Aorta (tissue), 5 donors: ENCODE measurements at regions not wholly inside any gene's neighbourhood (a gene's known extent, or its start where the extent isn't known, plus 50 kb on each side); places are given as distances from the start of the nearest gene placed in this dataset.

ENCODE experiments used
- ATAC-seq: fragments of 200-7000 bp; cut with Tn5 transposase; one replicate; pipeline ENCODE4 v1.9.1; 2022; ENCODE audit warnings: moderate library complexity; ENCODE audit not compliant: low FRiP score
- DNase-seq, 2 donors: peaks; one replicate each; pipeline ENCODE4 v3.0.0-alpha.2; 2020
- H3K27ac ChIP-seq, 2 donors: one replicate each; pipeline ENCODE4 v1.5.1; 2013; ENCODE audit warnings: low read length in 2 of 2, mild to moderate bottlenecking in 2 of 2, moderate library complexity in 2 of 2, control low read depth in 1 of 2, inconsistent platforms in 1 of 2, low read depth in 1 of 2
- H3K27me3 ChIP-seq, 2 donors: one replicate each; pipeline ENCODE4 v1.6.1; 2013; ENCODE audit warnings: control low read depth in 1 of 2, low read length in 1 of 2, mild to moderate bottlenecking in 1 of 2, moderate library complexity in 1 of 2; ENCODE audit not compliant: insufficient read depth in 2 of 2, control insufficient read depth in 1 of 2
- H3K36me3 ChIP-seq, 2 donors: one replicate each; pipeline ENCODE4 v1.6.1; 2013; ENCODE audit warnings: control low read depth in 1 of 2, low read length in 1 of 2, mild to moderate bottlenecking in 1 of 2; ENCODE audit not compliant: insufficient read depth in 2 of 2, control insufficient read depth in 1 of 2
- H3K4me1 ChIP-seq, 2 donors: one replicate each; pipeline ENCODE4 v1.6.1; 2013; ENCODE audit warnings: low read length in 2 of 2, control low read depth in 1 of 2, mild to moderate bottlenecking in 1 of 2, moderate library complexity in 1 of 2; ENCODE audit not compliant: insufficient read depth in 2 of 2, control insufficient read depth in 1 of 2
- H3K4me3 ChIP-seq, 2 donors: one replicate each; pipeline ENCODE4 v1.5.1; 2013; ENCODE audit warnings: low read length in 2 of 2, control low read depth in 1 of 2, mild to moderate bottlenecking in 1 of 2
- H3K9me3 ChIP-seq: one replicate; pipeline ENCODE4 v1.6.1; 2013; ENCODE audit warnings: mild to moderate bottlenecking, low read length; ENCODE audit not compliant: control insufficient read depth
- WGBS, 2 donors: extraction: QIAGEN DNeasy Blood & Tissue Kit; methylation state at CpG; one replicate each; pipeline ENCODE4 v1.1.7; 2013; 5-methylcytosine and 5-hydroxymethylcytosine counted together
- intact Hi-C, 2 donors: fragments of 100-400 bp; cut with DNase I; formaldehyde crosslinking; loops; one replicate each; pipeline versions ENCODE4 v1.14.2 to v1.15.0; 2022
- donor health status: healthy with polysubstance abuse.
- donor health status: Bipolar disorder and iron deficiency.
- donor health status: DM: no; HTN: no; CAD: no.
- donor health status: DM: no; HTN: no; CAD: no.
- donor health status: DM: yes; HTN: yes; CAD: no.

GRCh38 chr4:53865054-53865453 lies 199.4 kb downstream of the CHIC2 start:
- ATAC-seq (no peak), DNase-seq (no peak)
- no peaks in the 10 kb centered on the region for H3K27me3 ChIP-seq
- WGBS, 2 donors: 81 to 91% methylated on average over 5 of the region's 5 CpGs
- no peaks in the 10 kb centered on the region for H3K4me1 ChIP-seq
- no peaks in the 10 kb centered on the region for H3K9me3 ChIP-seq
- H3K36me3 ChIP-seq: no peaks in the 10 kb centered on the region
- intact Hi-C loops: no loop called here
- no peak overlapping the region for H3K4me3 ChIP-seq
- no peak overlapping the region for H3K27ac ChIP-seq

- Histone ChIP-seq H3K9me3 (no peaks in the 10 kb centered on the region), H3K36me3 (no peaks in the 10 kb centered on the region), H3K4me3 (no peak overlapping the region), H3K27me3 (no peaks in the 10 kb centered on the region), H3K4me1 (no peaks in the 10 kb centered on the region), H3K27ac (no peak overlapping the region)
- intact Hi-C loops: no loop called here
- WGBS, 2 donors: 50 to 58% methylated on average over 4 of the region's 4 CpGs
- ATAC-seq (peak; percentile 19), DNase-seq (no peak)
Measured at GRCh38 chr4:53863736-53864365, 200.6 kb downstream of the CHIC2 start.

DNA sequence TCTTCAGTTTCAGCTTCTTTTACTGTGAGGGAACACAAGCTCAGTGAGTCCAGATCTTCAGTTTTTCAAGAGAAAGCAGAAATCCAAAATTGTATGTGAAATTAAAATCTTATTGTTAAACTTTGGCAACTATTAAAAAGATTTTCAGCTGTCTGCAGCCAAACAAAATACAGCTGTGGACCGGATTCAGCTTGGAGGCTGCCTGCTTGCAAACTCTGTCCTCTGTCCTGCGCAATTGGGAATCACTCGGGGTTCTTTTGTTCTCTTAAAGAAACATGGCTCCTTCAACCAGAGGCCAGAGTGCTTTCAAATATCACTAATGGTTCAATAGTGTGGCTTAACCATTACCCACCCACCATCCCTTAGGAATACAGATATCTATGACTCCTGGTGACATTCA lies 201.2 kb downstream of the CHIC2 start:
- Histone ChIP-seq H3K27me3 (no peaks in the 10 kb centered on the region), H3K4me3 (no peak overlapping the region), H3K4me1 (no peaks in the 10 kb centered on the region), H3K9me3 (no peaks in the 10 kb centered on the region), H3K36me3 (no peaks in the 10 kb centered on the region), H3K27ac (no peak overlapping the region)
- ATAC-seq (peak; percentile 76), DNase-seq (peak in 1 of 2 donors; percentile 60)
- intact Hi-C loops: no loop called here
- 0 to 6% methylated on average over 3 of the region's 3 CpGs for WGBS, 2 donors

- intact Hi-C loops: no loop called here
- no peak for DNase-seq
- Histone ChIP-seq H3K27me3 (no peaks in the 10 kb centered on the region), H3K4me3 (no peak overlapping the region), H3K36me3 (no peaks in the 10 kb centered on the region), H3K27ac (no peak overlapping the region), H3K4me1 (no peaks in the 10 kb centered on the region), H3K9me3 (no peaks in the 10 kb centered on the region)
- ATAC-seq: no peak
- WGBS, 2 donors: 33 to 34% methylated on average over 4 of the region's 4 CpGs
Measured at GRCh38 chr4:53861856-53862610, 202.4 kb downstream of the CHIC2 start.

DNA sequence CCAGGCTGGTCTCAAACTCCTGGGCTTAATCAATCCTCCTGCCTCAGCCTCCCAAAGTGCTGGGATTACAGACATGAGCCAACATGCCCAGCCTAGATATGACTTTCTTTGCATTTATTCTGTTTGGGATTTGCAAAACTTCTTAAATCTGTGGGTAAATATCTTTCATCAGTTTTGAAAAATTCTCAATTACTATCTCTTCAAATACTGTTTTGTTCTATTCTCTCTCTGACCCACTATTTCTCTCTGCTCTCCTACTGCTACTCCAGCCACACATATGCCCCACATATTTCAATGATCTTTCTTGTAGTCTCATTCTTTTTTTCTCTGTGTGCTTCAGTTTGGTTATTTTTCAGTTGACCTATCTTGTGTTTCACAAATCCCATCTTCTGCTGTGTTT lies 205.1 kb downstream of the CHIC2 start:
- intact Hi-C loops: no loop called here

GRCh38 chr4:53858744-53859143 lies 205.7 kb downstream of the CHIC2 start:
- ATAC-seq (no peak), DNase-seq (no peak)
- H3K9me3 ChIP-seq: no peaks in the 10 kb centered on the region
- H3K36me3 ChIP-seq: no peaks in the 10 kb centered on the region
- intact Hi-C loops: no loop called here
- no peak overlapping the region for H3K4me3 ChIP-seq
- H3K27ac ChIP-seq: no peak overlapping the region
- H3K4me1 ChIP-seq: peaks cover 0 to 3% of the 10 kb centered on the region in 2 donors
- no peaks in the 10 kb centered on the region for H3K27me3 ChIP-seq
- WGBS, 2 donors: 76 to 86% methylated on average over 1 of the region's 1 CpG

More for the DNA sequence above, 205.1 kb downstream of the CHIC2 start:
- ATAC-seq (no peak), DNase-seq (no peak)
- Histone ChIP-seq H3K9me3 (no peaks in the 10 kb centered on the region), H3K27ac (no peak overlapping the region), H3K4me1 (peaks cover 0 to 3% of the 10 kb centered on the region in 2 donors), H3K4me3 (no peak overlapping the region), H3K36me3 (no peaks in the 10 kb centered on the region), H3K27me3 (no peaks in the 10 kb centered on the region)

GRCh38 chr4:53855581-53856250 lies 208.7 kb downstream of the CHIC2 start:
- DNase-seq: no peak
- Histone ChIP-seq H3K36me3 (no peaks in the 10 kb centered on the region), H3K9me3 (no peaks in the 10 kb centered on the region), H3K27me3 (no peaks in the 10 kb centered on the region), H3K4me1 (peaks cover 0 to 3% of the 10 kb centered on the region in 2 donors), H3K4me3 (no peak overlapping the region), H3K27ac (no peak overlapping the region)
- intact Hi-C loops: no loop called here
- WGBS, 2 donors: 8% methylated on average over 6 of the region's 6 CpGs
- ATAC-seq: peak; percentile 86

DNA sequence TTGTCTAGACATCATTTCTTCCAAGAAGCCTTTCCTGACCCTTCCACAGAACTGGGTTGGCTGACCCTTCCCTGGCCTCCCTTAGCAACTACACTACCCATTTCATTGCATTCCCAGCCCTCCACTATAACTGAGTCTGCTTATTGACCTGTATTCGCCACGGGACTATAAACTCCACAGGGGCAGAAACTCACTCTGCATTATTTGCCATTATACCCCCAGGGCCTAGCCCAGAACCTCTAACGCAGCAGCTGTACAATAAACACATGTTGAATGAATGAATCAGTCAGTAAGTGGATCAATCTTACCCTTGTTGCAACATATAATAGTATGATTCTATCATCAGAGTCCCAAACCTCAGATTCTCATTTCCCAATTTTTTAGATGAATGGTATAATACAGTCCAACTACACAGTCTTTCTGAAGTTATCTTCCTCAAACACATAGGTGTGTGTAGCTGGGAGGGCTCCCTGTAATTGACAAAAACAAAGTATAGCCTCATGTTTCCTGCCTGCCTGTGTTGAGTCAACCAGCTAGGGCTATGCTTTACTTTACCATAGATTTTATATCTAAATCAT lies 209.3 kb downstream of the CHIC2 start:
- intact Hi-C loops: no loop called here
- no peaks in the 10 kb centered on the region for H3K36me3 ChIP-seq
- ATAC-seq (peak; percentile 73), DNase-seq (no peak)
- 89 to 90% methylated on average over 3 of the region's 3 CpGs for WGBS, 2 donors
- H3K4me1 ChIP-seq: peaks cover 0 to 3% of the 10 kb centered on the region in 2 donors
- no peak overlapping the region for H3K27ac ChIP-seq
- no peaks in the 10 kb centered on the region for H3K27me3 ChIP-seq
- no peaks in the 10 kb centered on the region for H3K9me3 ChIP-seq
- no peak overlapping the region for H3K4me3 ChIP-seq
